ENCODE measurements at regions not wholly inside any gene's neighbourhood (a gene's known extent, or its start where the extent isn't known, plus 50 kb on each side); places are given as distances from the start of the nearest gene placed in this dataset.

- TF ChIP-seq CTCF (IDR thresholded peaks at IDR 0.05) (no peak), POLR2A (IDR thresholded peaks at IDR 0.05) (no peak)
Observed at GRCh38 chr9:18368206-18368605, 105.7 kb upstream of the ADAMTSL1 start.

All from uterus (tissue), 2 donors.